Activated CD4-positive, CD25-positive, alpha-beta regulatory T cell (primary cell): ENCODE measurements at regions not wholly inside any gene's neighbourhood (a gene's known extent, or its start where the extent isn't known, plus 50 kb on each side); places are given as distances from the start of the nearest gene placed in this dataset.

Experiments used
- DNase-seq, 4 experiments: peaks; one replicate each; lab custom pipeline; 2025; lab: John Stamatoyannopoulos, UW

DNA sequence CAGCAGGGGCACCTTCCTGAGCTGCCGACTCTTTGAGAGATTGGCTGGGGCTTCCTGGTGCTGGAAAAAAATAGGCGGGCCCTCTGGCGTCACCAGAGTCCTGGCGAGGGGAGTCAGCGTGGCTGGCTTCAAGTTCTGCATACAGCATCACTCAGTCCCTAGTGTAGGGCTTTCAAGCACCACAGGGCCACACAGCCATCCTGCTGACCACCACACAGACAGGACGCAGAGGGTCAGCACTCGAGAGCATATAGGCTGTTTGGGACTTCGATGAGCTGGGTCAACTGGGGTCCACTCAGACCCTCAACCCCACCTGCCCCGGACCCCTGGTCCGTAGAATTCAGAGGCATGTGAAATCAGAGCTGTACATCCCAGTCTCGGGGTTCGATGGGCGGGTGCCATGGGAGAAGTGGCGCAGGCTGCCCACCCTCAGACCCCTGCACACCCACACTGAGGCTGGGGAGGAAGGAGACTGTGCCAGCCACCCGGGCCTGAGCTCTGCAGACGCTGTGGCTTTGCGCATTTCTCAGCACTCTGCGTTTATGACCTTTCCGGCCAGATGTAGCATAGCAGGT lies 1131.9 kb downstream of the BRD1 start:
- no peak for DNase-seq

DNA sequence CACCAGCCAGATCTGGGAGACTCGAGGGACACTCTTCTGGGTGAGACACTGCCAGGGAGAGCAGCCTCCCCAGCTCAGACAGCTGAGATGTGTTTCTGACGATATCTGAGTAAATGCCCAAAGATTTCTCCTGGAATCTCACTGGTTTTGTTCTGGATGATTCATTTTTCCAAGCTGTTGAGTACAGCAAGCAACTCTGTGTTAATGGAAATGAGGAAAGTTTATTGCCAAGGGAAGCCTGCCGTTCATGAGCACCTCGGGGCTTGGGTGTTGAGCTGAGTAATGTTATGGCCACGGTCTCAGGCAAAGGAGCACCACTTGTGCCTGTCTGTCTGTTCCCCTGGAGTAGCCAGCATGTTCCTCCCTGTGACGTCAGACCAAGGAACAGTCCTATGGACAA lies 1132.4 kb downstream of the BRD1 start:
- DNase-seq: no peak

DNA sequence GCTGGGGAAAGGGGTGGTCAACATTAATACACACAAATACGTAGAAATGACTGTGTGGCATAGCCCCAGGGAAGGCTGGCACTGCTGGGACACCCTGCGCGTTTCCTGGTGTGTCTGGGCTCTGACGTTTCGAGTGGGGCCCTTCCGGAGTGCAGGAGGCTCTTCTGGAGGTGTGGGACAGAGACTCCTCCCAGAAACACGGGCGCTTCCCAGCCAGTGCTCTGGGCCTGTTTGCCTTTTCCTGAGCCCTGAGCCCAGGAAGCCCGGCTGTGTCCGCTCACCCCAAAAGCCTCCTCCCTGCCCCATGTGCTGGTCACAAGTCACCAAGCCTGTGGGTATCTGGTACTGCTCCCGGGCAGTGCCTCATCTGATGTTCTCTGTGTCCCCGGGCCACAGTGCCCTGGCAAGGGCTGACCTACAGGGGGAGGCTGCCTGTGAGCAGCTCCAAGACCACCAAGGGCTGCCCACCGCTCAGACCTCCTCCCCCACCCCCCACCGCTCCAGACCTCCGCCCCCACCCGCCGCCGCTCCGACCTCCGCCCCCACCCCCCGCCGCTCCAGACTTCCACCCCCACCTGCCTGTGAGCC lies 1133.3 kb downstream of the BRD1 start:
- no peak for DNase-seq

DNA sequence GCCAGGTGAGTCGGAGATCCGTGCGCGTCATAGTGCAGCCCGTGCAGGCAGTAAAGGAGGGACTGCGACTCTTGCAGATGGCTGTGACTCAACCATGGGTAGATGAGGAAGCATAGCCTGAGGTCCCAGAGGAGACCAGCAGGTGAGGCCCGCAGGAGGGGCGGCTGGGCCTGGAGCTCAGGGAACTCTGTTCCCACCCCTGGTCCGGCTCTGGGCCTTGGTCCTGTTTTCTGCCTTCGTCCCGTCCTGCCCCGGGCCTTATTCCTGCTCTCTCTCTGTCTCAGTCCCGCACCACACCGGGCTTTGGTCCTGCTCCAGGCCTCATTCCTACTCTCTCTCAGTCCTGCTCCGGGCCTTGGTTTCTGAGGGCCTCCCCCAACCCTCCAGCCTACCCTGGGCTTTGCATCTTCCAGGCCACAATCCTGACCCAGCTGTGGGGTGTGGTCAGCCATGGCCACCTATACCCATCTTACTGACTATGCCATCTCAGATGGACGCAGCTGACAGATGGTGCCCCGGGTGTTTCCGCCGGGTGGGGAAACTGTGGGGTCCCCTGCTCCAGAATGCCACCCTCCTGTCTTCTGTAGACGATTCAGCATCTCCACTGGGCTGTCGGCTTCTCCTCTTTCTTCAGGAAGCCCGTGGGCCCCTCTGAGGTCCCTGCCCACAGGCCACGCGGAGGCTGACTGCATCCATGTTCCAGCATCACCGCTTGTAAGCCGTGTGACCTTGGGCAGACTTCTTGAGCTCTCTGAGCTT lies 1134.1 kb downstream of the BRD1 start:
- DNase-seq: no peak

DNA sequence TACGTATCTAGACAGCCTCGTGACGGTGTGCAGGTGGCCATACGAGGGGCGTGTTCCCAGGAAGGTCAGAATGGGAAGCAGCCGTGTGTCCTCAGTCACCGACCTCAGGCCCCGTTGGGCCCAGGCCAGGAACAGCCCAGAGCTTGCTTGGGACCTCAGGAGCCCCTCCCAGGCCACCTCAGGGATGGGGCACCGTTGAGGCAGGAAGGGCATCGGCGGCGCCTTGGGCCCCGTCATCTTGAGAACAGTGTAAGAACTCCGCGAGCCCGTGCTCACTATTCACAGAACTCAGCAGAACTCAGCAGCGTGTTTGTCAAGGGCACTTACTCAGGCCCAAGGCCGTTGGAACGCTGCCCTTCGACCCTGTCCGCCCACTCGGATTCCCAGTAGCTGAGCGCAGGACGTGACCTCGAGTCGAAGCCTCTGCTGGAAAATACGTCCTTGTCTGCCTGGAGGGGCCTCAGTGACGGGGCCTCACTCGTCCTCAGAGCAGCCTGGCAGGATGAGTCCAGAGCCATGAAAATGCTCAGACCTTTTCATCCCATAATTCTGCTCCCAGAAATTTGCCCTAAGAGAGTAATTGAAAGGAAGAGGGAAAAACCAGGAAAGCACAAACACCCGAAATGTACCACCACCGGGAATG lies 1134.8 kb downstream of the BRD1 start:
- no peak for DNase-seq

DNA sequence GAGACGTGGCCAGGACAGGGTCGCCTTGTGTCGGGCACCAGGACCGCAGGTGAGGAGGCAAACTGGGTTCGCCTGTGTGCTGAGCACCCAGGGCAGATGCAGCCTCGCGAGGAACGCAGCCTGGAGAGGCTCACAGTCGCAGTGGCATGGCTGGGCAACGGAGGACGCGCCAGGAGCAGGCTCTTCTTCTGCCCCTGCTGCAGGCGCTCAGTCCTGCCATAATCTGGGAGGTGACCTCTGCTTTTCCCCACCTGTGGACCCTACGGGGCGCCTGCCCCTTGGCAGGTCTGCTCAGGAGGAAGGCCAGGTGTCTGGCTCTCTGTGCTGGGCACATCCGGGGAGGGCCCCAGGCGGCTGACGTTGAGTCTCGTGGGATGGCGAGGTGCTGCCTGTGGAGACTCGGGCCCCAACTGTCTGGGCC lies 1136.2 kb downstream of the BRD1 start:
- DNase-seq: no peak

DNA sequence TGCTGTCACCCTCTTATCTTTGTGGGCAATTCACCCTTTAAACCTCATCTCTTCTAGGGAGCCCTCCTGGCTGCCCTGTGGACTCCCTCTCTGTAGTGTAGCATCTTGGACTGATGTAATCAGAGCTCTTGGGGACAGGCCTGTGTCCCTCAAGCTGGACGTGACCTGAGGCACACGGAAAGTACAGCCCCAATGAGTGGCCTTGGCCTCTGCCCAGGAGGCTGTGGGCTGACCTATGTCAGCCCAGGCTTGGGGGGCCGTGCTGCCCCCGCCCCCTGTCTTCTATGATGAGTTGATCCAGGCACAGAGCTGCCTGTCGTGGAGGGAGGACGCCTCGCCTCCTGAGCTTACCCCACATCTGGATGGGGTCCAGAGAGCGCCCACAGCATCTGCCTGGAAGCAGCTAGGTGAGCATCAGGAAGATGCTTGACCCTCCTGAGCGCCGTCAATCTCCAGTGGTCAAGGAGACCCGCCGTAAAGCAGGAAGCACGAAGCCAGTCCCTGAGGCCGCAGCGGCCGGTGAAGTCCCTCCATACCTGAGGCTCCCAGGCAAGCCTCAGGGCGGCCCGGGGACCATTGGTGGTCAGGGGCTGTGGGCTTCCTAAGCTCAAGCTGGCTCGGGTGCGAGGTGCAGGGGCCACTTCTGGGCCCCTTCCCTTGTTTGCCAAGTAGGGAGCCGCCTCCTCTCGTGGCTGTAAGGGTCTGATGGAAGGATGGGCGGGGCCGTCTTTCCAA lies 1136.9 kb downstream of the BRD1 start:
- no peak for DNase-seq

DNA sequence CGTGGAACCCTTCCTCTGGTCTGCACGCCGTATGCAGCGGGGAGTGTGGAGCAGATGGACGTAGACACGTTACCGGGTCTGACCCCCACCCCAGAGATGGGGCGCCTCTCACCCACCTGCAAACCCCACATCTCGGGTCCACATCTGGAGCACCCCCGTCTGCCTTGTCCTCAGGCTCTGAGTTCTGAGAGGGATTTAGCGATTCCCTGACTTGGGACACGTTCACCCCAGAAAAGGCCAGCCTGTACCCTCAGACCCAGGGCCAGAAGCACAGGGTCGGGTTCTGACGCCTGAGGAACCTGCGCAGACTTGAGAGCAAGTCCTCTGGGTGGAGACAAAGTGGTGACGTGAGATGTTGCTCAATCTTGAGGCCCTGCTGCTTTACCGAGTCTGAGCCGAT lies 1138.5 kb downstream of the BRD1 start:
- DNase-seq: no peak

DNA sequence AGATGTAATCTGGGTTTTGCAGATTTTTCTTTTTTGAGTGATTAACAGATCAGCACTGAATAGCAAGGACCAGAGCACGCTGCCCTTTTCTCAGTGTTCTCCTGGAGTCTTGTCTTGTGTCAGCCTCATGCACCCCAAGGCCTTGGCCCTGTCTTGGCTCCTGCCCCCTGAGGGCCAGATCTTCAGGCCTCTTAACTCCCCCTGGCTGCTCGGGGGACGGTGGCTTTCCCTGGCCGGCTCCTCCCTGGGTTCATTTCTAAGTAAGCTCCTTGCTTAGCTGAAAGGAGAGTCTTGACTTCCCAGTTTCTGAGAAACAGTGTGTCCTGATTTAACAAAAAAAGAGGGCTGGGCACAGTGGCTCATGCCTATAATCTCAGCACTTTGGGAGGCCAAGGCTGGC lies 1139.3 kb downstream of the BRD1 start:
- no peak for DNase-seq

DNA sequence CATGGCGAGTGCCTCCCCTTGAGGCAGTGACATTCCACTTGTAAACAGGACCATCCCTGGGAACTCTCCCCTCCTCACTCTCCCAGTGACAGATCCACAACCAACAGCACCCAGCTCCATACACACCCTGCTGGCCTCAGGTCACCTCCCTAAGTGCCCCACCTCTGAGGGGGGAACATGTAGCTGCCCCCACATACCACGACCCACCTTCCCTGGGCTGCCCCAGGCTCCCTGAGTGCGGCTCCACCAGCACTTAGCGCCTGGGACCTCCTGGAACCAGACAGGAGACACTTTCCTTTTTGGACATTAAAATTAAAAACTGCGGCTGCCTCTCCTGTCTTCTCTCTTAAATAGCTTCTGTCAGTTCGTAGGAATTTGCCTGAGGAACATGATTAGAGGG lies 1140.1 kb downstream of the BRD1 start:
- DNase-seq: no peak

DNA sequence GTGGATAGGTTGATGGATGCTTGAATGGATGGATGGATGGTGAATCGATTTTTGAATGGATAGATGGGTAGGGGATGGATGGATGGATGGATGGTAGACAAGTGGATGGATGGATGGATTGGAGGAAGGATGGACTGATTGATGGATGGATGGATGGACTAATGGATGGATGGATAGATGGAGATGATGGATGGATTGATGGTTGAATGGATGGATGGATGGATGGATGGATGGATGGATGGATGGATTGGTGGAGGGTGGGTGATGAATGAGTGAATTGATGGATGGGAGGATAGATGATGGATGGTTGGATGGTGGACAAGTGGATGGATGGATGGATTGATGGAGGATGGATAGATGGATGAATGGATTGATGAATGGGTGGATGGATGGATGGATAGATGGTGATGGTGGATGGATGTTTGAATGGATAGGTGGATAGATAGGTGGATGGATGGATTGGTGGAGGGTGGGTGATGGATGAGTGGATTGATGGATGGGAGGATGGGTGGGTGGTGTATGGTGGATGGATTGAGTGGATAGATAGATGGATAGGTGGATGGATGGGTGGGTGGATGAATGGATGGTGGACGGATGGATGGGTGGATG lies 1140.9 kb downstream of the BRD1 start:
- no peak for DNase-seq

DNA sequence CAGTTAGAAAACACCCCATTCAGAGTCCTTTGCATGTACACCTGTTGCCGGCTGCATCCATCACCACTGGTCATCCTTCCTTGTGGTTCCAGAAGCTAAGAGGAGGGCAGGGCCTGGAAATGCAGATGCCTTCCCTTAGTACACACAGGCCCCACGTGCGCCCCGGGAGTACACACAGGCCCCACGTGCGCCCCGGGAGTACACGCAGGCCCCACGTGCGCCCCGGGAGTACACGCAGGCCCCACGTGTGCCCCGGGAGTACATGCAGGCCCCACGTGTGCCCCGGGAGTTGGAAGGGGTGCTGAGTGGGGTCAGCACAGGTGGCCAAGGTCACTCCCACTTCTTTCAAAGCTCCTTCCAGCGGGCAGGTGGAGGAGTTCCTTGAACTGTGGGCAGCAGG lies 1141.9 kb downstream of the BRD1 start:
- DNase-seq: no peak

DNA sequence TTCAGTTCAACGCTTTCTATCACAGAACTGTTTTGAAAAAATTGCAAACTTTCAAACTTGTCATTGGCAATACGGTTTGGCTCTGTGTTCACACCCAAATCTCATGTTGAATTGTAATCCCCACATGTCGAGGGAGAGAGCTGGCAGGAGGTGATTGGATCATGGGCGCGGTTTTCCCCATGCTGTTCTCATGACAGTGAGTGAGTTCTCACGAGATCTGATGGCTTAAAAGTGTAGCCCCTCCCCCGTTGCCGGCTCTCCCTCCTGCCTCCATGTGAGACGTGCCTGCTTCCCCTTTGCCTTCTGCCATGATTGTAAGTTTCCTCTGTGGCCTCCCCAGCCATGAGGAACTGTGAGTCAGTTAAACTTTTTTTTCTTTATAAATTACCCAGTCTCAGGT lies 1144.0 kb downstream of the BRD1 start:
- DNase-seq: no peak

DNA sequence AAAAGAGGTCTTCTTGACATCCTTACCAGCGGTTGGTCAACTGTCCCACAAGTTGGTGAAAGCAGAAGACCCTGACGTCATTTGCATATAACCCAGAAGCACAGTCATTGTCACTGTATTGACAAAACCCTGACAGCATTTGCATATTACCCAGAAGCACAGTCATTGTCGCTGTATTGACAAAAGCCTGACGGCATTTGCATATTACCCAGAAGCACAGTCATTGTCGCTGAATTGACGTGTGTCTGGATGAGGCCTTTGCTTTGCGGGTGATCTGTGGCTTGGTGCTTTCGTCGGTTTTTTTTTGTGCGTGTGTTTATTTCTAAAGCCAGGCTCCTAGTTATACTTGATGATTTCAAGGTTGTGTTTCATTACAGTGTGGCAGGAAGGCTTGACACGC lies 1145.2 kb downstream of the BRD1 start:
- DNase-seq: no peak

DNA sequence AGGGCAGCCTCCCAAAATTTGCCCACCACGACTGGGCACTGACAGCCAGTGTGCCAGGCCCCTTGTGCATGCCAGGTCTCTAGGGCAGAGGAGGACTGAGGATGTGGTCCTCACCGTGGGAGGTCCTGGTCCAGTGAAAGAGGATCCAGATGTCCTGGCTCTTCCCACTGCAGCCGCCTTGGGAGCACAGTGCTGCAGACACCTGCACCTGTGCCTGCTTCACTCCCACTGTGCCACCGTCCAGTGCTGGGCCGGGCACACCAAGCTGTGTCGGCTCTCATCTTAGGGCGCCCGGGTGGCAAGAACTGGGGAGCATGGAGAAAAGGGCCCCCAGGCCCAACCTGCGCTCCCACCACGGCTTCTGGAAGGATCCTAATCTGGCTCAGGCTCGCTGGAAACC lies 1147.1 kb downstream of the BRD1 start:
- no peak for DNase-seq

DNA sequence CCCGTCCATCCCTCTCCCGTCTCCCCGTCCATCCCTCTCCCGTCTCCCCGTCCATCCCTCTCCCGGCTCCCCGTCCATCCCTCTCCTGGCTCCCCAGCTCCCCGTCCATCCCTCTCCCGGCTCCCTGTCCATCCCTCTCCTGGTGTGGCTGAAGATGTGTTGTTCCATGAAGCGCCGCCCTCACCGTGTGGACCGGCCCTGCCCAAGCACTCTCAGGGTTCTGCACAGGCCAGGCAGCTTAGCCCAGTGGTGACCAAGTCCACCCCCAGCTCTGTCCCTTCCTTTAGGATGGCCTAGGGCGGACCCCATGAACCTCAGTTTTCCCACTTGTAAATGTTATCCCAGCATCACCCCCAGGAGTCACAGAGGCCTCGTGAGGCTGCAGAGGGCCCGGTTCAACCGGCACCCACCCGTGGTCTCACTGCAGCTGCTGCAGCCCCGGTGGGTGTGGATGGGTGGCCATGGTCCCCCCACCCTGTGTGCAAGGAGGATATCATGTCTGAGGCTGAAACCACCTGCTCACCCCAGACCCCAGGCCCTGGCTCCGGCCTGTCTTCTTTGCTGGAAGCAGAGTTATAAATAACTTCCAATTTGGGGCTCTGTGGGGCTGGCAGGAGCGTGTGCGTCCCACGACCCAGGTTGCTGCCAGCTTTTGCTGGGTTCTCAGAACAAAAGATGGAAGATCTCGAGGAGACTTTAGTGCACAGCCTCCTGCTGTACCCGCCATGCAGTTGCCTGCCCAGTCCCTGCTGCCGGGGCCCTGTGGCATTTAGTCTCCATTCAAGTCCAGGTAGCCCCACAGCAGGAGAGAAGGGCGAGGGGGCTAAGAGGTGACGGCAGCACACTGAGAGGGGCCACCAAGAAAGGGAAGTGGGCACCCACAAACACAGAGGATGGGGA lies 1147.8 kb downstream of the BRD1 start:
- no peak for DNase-seq

DNA sequence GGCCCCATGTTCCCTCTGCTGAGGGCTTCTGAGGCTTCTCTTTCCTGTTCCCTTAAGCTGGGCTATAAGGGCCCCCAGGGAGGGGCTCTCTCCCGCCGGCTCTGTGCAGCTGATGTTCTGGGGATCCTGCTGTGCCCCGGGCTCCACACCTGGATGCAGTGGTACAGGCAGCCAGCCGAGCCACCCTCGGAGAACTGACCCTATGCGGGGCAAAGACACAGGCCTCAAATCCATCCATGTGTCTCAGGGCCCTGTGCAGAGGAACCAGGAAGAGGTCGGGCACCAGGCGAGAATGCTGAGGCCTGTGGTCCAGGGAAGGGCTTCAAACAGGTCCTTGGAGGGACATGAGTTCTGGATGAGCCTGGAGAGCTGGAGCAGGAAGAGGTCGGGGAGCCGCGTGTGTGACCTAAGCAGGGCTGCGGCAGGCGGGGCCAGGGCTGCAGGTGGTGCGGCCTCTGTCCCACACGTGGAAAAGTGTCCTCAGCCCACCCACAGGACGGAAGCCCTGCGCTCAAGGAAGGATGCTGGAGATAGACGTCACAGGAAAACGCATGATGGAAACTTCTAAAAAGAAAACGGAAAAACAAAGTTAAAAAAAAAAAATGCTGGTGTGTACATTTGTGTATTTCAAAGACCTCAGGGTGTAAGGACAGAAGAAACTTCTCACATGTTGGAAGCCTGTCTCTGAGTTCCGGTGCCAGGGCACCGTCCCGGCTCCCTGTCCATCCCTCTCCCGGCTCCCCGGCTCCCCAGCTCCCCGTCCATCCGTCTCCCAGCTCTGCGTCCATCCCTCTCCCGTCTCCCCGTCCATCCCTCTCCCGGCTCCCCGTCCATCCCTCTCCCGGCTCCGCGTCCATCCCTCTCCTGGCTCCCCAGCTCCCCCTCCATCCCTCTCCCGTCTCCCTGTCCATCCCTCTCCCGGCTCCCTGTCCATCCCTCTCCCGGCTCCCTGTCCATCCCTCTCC lies 1149.2 kb downstream of the BRD1 start:
- no peak for DNase-seq

DNA sequence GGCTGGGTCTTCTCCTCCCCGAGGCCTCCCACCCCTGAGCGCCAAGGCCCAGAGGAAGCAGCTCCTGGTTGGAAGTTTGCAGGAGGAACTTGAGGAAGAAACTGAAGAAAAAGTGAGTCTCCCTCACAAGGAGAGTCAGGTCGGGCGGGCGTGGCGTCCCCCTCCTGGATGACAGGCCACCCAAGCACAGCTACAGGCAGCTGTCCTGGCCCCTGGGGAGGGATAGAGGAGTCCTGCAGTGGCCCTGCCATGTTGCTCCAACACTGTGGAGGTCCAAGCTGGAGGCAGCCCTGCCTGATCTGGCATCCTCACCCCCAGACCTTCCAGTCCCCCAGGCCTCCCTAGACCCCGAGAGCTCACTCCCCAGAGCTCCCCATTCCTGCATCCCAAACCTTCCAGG lies 1150.1 kb downstream of the BRD1 start:
- no peak for DNase-seq

DNA sequence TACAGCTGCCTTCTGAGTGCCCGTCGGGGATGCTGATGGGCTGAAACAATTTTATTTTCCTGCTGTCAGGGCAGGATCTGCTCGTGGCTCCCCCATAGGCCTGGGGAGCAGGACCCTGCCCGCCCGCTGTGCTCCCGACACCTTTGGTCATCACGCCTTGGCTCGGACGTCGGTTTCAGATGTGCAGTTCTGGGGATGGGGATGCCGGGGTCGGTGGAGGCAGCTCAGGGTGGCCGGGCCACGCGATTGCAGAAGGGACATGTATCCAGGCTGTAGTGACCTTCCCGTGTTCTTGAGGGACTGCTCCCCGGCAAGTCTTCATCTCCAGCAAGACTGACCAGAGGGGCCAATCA lies 1150.5 kb downstream of the BRD1 start:
- DNase-seq: no peak
